GM18505 (cell line): ENCODE measurements at regions not wholly inside any gene's neighbourhood (a gene's known extent, or its start where the extent isn't known, plus 50 kb on each side); places are given as distances from the start of the nearest gene placed in this dataset.

Source experiments
- ATAC-seq: cut with Tn5 transposase; IDR thresholded peaks from one replicate; pipeline ENCODE4 v1.9.1; 2021; ENCODE audit not compliant: unreplicated experiment
- POLR2A ChIP-seq: IDR thresholded peaks from 4 replicates; pipeline ENCODE4 v1.6.1; 2011; ENCODE audit warnings: borderline replicate concordance; ENCODE audit not compliant: insufficient read depth, insufficient read length; ENCODE audit errors: extremely low read depth

DNA sequence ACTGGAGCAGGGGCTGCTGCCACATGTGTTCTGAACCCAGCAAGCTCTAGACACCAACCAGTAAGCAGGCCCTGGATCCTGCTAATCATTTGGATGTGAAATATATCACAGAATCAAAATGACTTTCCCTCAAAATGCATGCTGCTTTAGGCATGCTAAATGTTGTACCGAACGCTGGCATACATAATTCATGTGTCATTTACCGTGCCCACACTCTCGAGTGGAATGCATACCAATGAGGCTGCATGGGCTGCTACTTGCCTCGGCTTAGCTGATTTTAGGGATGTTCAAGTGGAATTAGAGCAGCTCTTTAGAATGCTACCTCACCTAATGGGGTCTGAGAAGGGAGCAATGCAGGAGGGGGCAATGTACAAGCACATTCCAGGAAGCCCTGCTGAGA lies 509.6 kb upstream of the RAB6C start:
- no peak for ATAC-seq
- TF ChIP-seq POLR2A, result no peak

DNA sequence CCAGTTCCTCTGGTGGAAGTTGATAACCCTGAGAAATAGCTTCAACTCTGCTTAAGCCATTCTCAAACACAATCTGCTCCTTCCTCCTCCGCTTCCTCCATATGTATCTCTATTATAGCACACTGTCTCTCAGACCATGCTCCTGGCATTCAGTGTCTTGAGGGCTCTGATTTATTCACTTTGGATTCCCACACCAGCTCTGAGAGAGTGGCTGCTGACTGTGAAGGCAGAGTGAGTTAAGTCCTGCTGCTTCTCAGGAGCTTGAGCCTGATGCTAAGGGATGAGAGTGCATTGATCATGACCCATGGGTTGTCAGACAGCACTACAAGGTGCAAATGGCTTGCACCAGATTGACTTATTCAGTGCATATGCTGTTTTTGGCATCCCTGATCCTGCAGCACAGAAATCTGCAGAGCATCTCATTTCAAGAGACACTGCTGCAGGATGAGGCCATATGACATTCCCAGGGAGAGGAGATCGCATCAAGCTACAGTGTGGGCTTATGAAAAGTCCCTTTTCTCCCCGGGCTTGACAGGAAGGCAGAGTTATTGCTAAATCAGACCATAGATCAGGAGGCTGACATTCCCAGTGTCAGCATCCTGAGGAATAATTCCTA lies 500.5 kb upstream of the RAB6C start:
- ATAC-seq, result no peak
- TF ChIP-seq POLR2A, result no peak

DNA sequence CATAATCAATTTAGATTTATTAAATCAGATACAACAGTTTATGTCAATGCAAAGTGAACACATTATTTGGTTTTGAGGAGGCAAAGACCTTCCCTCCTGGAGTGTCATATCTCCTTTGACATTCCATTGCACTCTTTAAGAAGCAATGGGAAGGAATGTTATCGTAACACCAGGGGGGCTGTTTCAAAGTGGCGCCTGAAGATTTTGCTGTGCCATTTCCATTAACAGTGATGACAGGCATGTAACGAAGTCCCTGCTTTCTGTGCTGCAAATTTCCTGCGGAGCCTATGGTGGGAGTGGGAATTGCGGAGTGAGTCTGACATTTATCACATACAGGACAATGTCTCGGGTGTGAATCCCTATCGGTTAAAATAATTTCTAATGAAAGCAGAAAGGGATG lies 499.6 kb upstream of the RAB6C start:
- TF ChIP-seq POLR2A, result no peak

DNA sequence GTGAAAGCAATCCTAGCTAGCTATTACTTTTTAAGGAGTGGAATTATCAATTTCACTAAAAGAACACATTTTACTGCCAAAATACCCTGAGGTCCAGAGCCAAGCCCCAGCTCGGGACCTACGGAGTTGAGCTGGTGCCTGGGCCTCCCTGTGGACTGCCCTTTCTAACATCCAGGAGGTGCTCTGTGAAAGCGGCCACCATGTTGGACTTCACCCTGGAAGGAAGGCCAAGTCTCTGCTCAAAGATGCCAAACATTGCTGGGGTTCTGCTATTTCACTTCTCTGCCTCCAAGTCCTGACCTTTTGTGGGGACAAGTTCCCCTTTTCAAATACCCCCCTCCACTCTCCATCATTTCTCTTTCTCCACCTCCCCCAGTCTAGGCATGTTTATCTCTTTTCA lies 498.7 kb upstream of the RAB6C start:
- ATAC-seq, result no peak

More for the DNA sequence above, 499.6 kb upstream of the RAB6C start:
- no peak for ATAC-seq

DNA sequence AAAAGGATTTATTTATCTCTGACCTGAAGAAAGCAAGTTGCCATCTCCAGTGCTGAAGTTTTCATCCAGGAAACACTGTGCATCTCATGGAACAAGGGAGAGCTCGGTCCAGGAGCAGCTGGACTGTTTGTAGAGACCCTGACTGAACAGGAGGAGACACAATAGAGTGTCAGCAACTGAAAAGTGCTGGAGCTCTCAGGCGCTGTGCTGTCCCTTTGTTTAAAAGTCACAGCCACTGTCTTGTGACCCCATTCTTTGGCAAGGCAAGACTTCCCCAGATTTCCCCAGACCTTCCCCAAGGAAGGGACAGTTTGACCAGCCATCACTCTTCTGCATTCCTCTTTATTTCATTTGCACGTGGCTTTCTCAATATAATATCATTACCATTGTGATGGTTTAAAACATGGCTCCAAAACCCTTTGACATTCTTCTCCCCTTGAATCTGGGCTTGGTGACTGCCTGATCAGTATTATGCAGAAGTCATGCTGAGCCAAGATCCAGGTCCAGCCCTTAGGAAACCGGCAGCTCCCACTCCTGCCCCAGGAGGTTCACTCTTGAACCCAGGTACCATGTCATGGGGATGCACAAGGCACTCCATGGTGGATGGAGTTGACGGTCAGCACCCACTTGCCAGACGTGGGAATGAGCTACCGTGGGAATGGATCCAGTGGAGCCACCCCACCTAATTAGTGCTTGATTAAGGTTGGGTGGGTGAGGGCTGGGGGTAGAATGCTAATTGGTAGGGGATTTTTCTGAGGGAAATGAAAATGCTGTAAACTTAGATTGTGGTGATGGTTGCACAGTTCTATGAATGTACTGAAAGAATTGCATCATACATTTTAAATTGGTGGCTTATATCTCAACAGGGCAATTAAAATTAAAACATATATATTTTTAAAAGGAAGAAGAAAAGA lies 497.9 kb upstream of the RAB6C start:
- no peak for TF ChIP-seq POLR2A
- no peak for ATAC-seq

More for the DNA sequence above, 498.7 kb upstream of the RAB6C start:
- TF ChIP-seq POLR2A, result no peak

DNA sequence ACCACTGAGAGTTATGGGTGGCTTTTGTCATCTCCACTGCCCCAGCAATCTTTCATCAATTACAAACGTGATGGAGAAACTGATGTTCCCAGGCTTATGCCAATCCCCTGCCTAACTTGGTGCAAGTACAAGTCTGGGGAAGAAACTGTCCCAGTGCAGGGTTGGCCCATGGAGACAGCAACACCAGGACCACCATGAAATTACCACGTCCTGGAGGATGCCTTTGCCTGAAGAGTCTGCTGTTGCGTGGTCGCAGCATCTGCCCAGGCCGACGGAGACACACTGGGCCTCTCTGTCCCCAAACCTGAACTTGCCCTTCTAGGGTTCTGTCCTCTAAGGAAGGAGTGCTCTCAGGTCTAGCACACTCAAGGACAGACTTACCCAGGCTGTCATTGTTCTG lies 496.8 kb upstream of the RAB6C start:
- ATAC-seq, result no peak
- no peak for TF ChIP-seq POLR2A

DNA sequence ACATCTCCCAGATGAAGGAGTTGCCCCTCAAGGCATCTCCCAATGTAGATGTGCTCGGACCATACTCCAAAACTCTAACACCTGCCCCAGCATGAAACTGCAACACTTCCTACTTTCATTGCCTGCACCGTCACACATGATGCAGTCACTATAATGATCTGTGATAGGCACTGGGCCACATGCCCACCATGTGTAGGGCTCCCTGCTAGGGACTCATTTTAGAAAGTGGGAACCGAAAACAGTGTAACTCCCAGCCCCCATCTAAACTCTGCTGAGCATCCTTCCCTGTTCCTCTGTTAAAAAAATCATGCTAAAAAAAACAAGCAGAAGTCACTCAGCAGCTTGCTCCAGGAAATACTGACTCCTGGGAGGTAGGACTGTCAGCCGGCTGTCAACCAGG lies 496.1 kb upstream of the RAB6C start:
- ATAC-seq, result peak; percentile 97
- TF ChIP-seq POLR2A, result no peak

DNA sequence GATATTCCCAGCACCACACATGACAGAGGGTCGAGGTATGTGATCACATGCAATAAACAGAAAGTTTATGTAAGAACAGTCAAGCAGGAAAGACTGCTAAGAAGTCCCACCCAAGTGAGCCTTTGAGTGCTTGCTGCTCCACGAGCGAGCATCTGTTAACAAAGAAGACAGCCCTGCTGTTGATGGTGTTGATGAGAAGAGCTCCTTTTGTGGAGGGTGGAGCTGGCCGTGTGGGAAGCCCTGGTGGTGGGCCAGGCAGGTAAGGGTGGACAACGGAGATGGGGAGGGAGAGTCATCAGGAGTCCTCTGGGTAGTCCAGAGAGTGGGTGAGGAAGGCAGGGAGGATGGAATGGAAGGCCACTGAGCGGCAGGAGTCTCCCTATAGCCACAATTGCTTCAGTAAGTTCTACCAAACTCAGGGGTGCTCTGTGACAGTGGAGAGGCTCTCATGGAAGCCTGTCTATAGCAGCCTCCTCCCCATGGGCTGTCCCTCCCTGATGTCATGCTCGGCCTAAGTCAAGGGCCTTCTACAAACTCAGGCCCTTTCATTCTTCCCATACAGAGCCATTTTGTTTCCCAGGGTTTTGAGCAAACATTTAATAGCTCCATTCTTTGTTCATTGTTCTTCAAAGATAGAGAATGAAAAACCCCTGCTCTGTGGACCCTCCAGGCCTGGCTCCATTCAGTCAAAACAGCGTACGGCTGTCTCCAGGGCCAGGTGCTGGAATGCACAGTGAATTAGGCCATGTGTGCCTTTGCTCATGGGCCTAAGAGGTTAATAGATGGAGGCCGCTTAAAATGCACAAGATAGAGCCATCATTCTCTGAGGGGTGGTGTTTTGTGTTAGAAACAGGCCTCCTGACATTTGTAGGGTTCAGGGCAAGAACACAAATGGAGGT lies 494.2 kb upstream of the RAB6C start:
- ATAC-seq, result no peak
- no peak for TF ChIP-seq POLR2A

DNA sequence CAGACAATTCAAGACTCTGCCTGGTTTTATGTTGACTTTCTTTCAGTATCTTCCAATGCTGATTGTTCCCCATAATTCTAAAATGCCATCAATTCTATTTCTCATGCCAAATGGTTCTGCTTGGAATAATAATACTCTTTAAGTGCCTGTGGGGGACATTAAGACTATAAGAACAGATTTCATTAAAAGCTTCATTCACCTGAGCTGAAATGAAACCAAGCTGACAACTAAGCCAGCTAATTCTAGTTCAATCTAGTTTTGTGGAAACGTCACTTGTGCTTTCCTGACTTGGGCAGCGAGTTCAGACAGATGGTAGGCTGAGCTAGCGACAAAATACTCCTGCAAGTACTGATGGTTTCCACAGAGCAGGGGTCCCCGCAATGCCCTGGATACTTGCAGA lies 491.1 kb upstream of the RAB6C start:
- no peak for TF ChIP-seq POLR2A
- ATAC-seq, result no peak

DNA sequence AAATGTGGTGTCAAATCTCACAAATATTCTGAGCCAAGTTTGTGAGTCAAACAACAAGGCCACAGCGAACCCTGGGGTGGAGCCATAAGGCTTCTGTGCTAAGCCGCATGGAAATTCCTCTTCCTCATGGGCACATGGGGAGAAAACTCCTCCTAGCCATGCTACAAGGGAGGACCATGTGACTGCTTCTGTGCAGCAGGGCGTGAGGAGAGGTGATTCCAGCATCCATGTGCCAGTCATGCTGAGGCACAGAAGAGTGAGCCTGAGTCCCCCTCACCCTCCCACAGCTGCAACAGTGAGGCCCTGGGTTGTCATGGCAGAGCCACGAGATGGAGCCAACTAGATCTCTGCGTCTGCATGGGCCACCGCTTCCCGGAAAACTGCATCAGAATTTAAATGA lies 488.8 kb upstream of the RAB6C start:
- no peak for TF ChIP-seq POLR2A
- no peak for ATAC-seq

DNA sequence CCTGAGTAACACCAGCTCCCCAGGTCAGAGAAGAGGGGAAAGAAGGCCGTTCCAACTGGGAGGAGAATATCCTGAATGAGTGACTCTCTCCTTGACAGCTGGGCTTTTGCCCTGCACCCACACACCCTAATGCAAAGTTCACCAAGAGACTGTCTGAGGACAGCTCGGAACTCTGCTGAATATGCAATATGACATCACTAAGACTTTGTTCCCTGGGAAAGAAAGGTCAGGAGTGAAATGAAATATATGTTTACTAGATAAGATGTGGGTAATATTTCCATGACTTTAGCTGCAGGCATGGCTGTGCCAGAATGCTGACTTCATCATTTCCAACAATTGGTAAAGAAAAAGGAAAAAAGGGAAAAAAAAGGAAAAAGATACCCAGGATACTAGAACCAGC lies 488.2 kb upstream of the RAB6C start:
- TF ChIP-seq POLR2A, result no peak
- ATAC-seq, result no peak

DNA sequence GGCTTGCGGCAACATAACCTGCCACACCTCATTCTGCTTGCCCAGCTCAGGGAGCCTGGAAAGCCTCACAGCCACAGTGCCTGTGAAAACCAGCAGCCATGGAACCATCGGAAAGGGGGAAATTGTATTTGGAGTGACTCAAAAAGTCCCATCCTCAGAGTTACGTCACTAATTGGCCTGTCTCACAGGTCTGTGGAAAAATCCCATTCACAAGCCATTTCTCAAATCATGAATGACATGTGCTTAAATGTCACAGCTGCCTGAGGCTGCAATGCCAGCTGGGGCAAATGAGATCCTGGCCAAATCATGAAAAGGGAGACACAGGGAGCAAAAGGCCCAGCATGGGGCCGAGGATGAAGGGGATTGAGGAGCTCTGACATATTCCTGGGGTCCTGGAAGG lies 486.9 kb upstream of the RAB6C start:
- TF ChIP-seq POLR2A, result no peak
- no peak for ATAC-seq

DNA sequence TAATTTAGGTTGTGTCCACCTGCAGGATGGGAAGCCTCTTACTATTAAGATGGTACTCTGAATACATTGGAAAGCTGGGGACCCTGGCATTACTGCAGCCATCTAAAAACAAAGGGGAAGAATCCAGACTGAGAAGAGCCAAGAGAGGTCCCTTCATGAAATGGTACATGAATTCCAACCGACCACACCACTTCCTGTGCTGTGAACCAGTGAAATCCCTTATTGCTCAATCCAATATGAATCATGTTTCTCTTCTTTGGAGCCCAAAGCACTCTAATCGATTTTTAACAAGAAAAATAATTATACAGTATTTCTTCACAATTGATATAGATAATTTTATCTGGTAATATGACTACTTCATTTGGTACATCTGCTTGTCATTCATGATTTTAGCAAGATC lies 479.7 kb upstream of the RAB6C start:
- TF ChIP-seq POLR2A, result no peak

More for the DNA sequence above, 479.7 kb upstream of the RAB6C start:
- ATAC-seq, result no peak
